GM12878 (cell line): ENCODE measurements at regions not wholly inside any gene's neighbourhood (a gene's known extent, or its start where the extent isn't known, plus 50 kb on each side); places are given as distances from the start of the nearest gene placed in this dataset.

ENCODE experiments used
- ATAC-seq: fragments of 200-7000 bp; cut with Tn5 transposase; 3 replicates; pipeline ENCODE4 v1.9.1; 2020; ENCODE audit warnings: mild to moderate bottlenecking, moderate library complexity
- BruUV-seq: library from RNA; stranded (reverse); fragments of 400-500 nt; replicated peaks from 2 replicates; lab custom pipeline; 2021; lab: Mats Ljungman, UMichigan
- CTCF ChIA-PET: fragments of 300-600 bp; sonication (Branson Sonifier 250); formaldehyde crosslinking; extraction: SDS; loops from one replicate; lab custom pipeline; 2021; ENCODE audit warnings: inconsistent platforms; lab: Yijun Ruan, JAX
- POLR2A ChIA-PET: fragments of 350-600 bp; formaldehyde crosslinking; extraction: SDS; loops from one replicate; lab custom pipeline; 2021; ENCODE audit warnings: inconsistent platforms; lab: Charles Lee
- RAD21 ChIA-PET: fragments of 300-600 bp; sonication (Branson Sonifier 250); formaldehyde crosslinking; loops from one replicate; lab custom pipeline; 2023; ENCODE audit warnings: antibody characterized with exemption; ENCODE audit not compliant: unreplicated experiment; lab: Charles Lee
- SMC1A ChIA-PET: fragments of 300-600 bp; sonication (Branson Sonifier 250); formaldehyde crosslinking; loops from one replicate; lab custom pipeline; 2023; ENCODE audit not compliant: unreplicated experiment, uncharacterized antibody; lab: Charles Lee
- DNase-seq: peaks from one replicate; pipeline ENCODE4 v3.0.0-alpha.2; 2011; ENCODE audit warnings: low read depth, low spot score
- FAIRE-seq: peaks from 3 replicates; lab custom pipeline; 2011; peaks lifted over from hg19 to GRCh38; lab: Jason Lieb, UNC
- H2AFZ ChIP-seq: 2 replicates; pipeline ENCODE4 v1.6.0; 2011; ENCODE audit warnings: low read depth, low read length, control low read depth; ENCODE audit not compliant: control insufficient read depth
- H3K27ac ChIP-seq: 2 replicates; pipeline ENCODE4 v1.5.1; 2011; ENCODE audit warnings: control low read depth; ENCODE audit not compliant: control insufficient read depth, insufficient read depth
- H3K27me3 ChIP-seq, 2 experiments: replicated peaks in 1 of 2; 2 replicates each; pipeline versions ENCODE4 v1.6.0 to v1.6.1; 2011; ENCODE audit warnings: low read length in 1 of 2; ENCODE audit not compliant: control insufficient read depth in 2 of 2, insufficient read depth in 2 of 2
- H3K36me3 ChIP-seq, 2 experiments: 2 replicates each; pipeline ENCODE4 v1.5.1; 2011; ENCODE audit warnings: low read length in 1 of 2; ENCODE audit not compliant: control insufficient read depth in 2 of 2, insufficient read depth in 2 of 2
- H3K4me1 ChIP-seq: 2 replicates; pipeline ENCODE4 v1.6.1; 2011; ENCODE audit warnings: mild to moderate bottlenecking, low read length, moderate library complexity, mixed read lengths; ENCODE audit not compliant: control insufficient read depth, insufficient read depth
- H3K4me2 ChIP-seq: 2 replicates; pipeline ENCODE4 v1.6.0; 2011; ENCODE audit warnings: control low read depth; ENCODE audit not compliant: control insufficient read depth, insufficient read depth
- H3K4me3 ChIP-seq: fragments of 200-600 bp; sonication (generic); 2 replicates; pipeline ENCODE4 v1.5.1; 2016
- H3K79me2 ChIP-seq: 2 replicates; pipeline ENCODE4 v1.6.0; 2011; ENCODE audit warnings: low read length; ENCODE audit not compliant: control insufficient read depth, insufficient read depth
- H3K9ac ChIP-seq: 2 replicates; pipeline ENCODE4 v1.8.0; 2011; ENCODE audit warnings: low read length, control low read depth, mixed read lengths; ENCODE audit not compliant: control insufficient read depth, insufficient read depth
- H3K9me3 ChIP-seq: replicated peaks from 3 replicates; pipeline ENCODE4 v1.5.1; 2011; ENCODE audit warnings: mild to moderate bottlenecking, low read length; ENCODE audit not compliant: control insufficient read depth, insufficient read depth
- H4K20me1 ChIP-seq: 2 replicates; pipeline ENCODE4 v1.6.0; 2011; ENCODE audit not compliant: control insufficient read depth, insufficient read depth
- ATF7 ChIP-seq: fragments of 450-650 bp; IDR thresholded peaks from 2 replicates; pipeline ENCODE4 v1.6.1; 2016; ENCODE audit warnings: low read depth, mild to moderate bottlenecking
- BACH1 ChIP-seq: fragments of 450-650 bp; IDR thresholded peaks from 2 replicates; pipeline ENCODE4 v1.6.1; 2017; ENCODE audit warnings: mild to moderate bottlenecking, borderline replicate concordance
- FOXK2 ChIP-seq: fragments of 450-650 bp; IDR thresholded peaks from 2 replicates; pipeline ENCODE4 v1.6.1; 2017; ENCODE audit warnings: mild to moderate bottlenecking, moderate library complexity
- GATAD2B ChIP-seq: fragments of 450-650 bp; conservative IDR thresholded peaks from 2 replicates; pipeline ENCODE4 v1.6.1; 2017; ENCODE audit warnings: low read depth, mild to moderate bottlenecking, moderate library complexity
- HCFC1 ChIP-seq: fragments of 150-350 bp; IDR thresholded peaks from 2 replicates; pipeline ENCODE4 v1.6.1; 2014; ENCODE audit warnings: low read length
- HDAC2 ChIP-seq: fragments of 200-600 bp; sonication (generic); IDR thresholded peaks from 2 replicates; pipeline ENCODE4 v1.6.1; 2017
- MEF2A ChIP-seq: IDR thresholded peaks from 2 replicates; pipeline ENCODE4 v1.6.1; 2011; ENCODE audit warnings: low read depth, mild to moderate bottlenecking, low read length, moderate library complexity; ENCODE audit not compliant: insufficient read depth
- MYC ChIP-seq: IDR thresholded peaks from 2 replicates; pipeline ENCODE4 v1.6.1; 2011; ENCODE audit warnings: mild to moderate bottlenecking, low read length, moderate library complexity, inconsistent platforms; ENCODE audit not compliant: insufficient read depth, insufficient replicate concordance, insufficient read length, severe bottlenecking
- NR2C2 ChIP-seq: IDR thresholded peaks from 2 replicates; pipeline ENCODE4 v1.6.1; 2011; ENCODE audit warnings: borderline replicate concordance, low read depth; ENCODE audit not compliant: control insufficient read depth, insufficient read length
- POLR2AphosphoS2 ChIP-seq: IDR thresholded peaks from 2 replicates; pipeline ENCODE4 v1.6.1; 2011; ENCODE audit warnings: low read depth, mild to moderate bottlenecking, low read length, improper control_type of control experiment, moderate library complexity
- RAD21 ChIP-seq: IDR thresholded peaks from 2 replicates; pipeline ENCODE4 v1.6.1; 2011; ENCODE audit warnings: mild to moderate bottlenecking, low read depth, low read length, moderate library complexity; ENCODE audit not compliant: insufficient read depth
- SMC3 ChIP-seq: IDR thresholded peaks from 2 replicates; pipeline ENCODE4 v1.6.1; 2011; ENCODE audit warnings: low read length, improper control_type of control experiment, borderline replicate concordance
- YBX1 ChIP-seq: fragments of 450-650 bp; IDR thresholded peaks from 2 replicates; pipeline ENCODE4 v1.6.1; 2016; ENCODE audit warnings: antibody characterized with exemption
- WGBS: methylation state at CpG from one replicate; pipeline ENCODE4 v1.1.6; 2016; ENCODE audit warnings: low lambda C conversion rate; ENCODE audit not compliant: insufficient replicate concordance, insufficient coverage; ENCODE audit errors: missing lambda C conversion rate; 5-methylcytosine and 5-hydroxymethylcytosine counted together
- in situ Hi-C: fragments of 300-500 bp; cut with MboI; formaldehyde crosslinking; loops from 9 replicates; pipeline ENCODE4 v1.14.3; 2018; ENCODE audit warnings: mixed read lengths
- intact Hi-C: fragments of 100-400 bp; cut with micrococcal nuclease; formaldehyde crosslinking; loops from one replicate; pipeline ENCODE4 v1.14.2; 2022; ENCODE audit not compliant: unreplicated experiment
- TF ChIP-seq, protein P1 (sequence below): IDR thresholded peaks from 2 replicates; pipeline ENCODE4 v1.6.1; 2012; ENCODE audit warnings: improper control_type of control experiment, low read depth, low read length; ENCODE audit not compliant: insufficient replicate concordance

DNA sequence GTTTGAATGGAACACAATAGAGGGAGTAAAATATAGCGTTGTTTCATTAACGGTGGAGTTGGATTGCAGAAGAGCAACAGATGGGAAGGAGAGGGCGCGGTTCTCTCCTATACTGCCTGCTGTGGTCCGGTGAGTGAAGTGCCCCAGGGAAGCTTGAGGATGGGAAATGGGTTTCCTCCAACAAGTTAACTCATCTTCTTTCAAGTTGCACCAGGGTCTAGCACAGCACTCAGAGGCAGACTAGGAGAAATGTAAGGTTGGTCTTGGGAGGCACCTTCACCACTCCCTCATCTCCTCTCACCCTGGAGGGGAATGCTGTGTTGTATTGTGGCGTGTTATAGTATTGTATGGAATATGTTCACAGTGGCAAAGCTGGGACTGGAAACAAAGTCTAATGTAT, 96.9 kb upstream of the SLC24A3 start:
- ChIA-PET POLR2A (interaction anchor here (0.6 kb wide), 1 partner anchor 696 kb away, joined by 3 read pairs; no protein-coding TSS in a partner anchor), SMC1A (interaction anchor here (1.9 kb wide), 1 partner anchor 48 kb away, joined by 5 read pairs; no protein-coding TSS in a partner anchor), CTCF (interaction anchor here (1.2 kb wide), 1 partner anchor 483 kb away, joined by 3 read pairs; no protein-coding TSS in a partner anchor), RAD21 (interaction anchor here (1.5 kb wide), 1 partner anchor 45 kb away, joined by 3 read pairs; no protein-coding TSS in a partner anchor)
- H3K36me3 ChIP-seq, result no peaks in the 10 kb centered on the region
- H3K4me1 ChIP-seq, result no peaks in the 10 kb centered on the region
- H3K27me3 ChIP-seq, result no peaks in the 10 kb centered on the region
- H3K9ac ChIP-seq, result no peak overlapping the region
- H3K4me3 ChIP-seq, result no peak overlapping the region
- BruUV-seq, result no TSS peak
- H3K4me2 ChIP-seq, result no peak overlapping the region
- H2AFZ ChIP-seq, result no peak overlapping the region
- DNase-seq (no peak), ATAC-seq (no peak), FAIRE-seq (no peak)
- TF ChIP-seq MEF2A, result no peak
- TF ChIP-seq FOXK2, result no peak
- no peak for TF ChIP-seq HDAC2
- TF ChIP-seq BACH1, result no peak
- TF ChIP-seq, protein P1, sequence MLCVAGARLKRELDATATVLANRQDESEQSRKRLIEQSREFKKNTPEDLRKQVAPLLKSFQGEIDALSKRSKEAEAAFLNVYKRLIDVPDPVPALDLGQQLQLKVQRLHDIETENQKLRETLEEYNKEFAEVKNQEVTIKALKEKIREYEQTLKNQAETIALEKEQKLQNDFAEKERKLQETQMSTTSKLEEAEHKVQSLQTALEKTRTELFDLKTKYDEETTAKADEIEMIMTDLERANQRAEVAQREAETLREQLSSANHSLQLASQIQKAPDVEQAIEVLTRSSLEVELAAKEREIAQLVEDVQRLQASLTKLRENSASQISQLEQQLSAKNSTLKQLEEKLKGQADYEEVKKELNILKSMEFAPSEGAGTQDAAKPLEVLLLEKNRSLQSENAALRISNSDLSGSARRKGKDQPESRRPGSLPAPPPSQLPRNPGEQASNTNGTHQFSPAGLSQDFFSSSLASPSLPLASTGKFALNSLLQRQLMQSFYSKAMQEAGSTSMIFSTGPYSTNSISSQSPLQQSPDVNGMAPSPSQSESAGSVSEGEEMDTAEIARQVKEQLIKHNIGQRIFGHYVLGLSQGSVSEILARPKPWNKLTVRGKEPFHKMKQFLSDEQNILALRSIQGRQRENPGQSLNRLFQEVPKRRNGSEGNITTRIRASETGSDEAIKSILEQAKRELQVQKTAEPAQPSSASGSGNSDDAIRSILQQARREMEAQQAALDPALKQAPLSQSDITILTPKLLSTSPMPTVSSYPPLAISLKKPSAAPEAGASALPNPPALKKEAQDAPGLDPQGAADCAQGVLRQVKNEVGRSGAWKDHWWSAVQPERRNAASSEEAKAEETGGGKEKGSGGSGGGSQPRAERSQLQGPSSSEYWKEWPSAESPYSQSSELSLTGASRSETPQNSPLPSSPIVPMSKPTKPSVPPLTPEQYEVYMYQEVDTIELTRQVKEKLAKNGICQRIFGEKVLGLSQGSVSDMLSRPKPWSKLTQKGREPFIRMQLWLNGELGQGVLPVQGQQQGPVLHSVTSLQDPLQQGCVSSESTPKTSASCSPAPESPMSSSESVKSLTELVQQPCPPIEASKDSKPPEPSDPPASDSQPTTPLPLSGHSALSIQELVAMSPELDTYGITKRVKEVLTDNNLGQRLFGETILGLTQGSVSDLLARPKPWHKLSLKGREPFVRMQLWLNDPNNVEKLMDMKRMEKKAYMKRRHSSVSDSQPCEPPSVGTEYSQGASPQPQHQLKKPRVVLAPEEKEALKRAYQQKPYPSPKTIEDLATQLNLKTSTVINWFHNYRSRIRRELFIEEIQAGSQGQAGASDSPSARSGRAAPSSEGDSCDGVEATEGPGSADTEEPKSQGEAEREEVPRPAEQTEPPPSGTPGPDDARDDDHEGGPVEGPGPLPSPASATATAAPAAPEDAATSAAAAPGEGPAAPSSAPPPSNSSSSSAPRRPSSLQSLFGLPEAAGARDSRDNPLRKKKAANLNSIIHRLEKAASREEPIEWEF, result no peak
- no peak for TF ChIP-seq MYC
- no peak for TF ChIP-seq ATF7
- no peak for TF ChIP-seq YBX1
- no peak for TF ChIP-seq NR2C2
- no peak for TF ChIP-seq POLR2AphosphoS2
- no peak for TF ChIP-seq HCFC1
- no peak for TF ChIP-seq SMC3
- TF ChIP-seq RAD21, result no peak
- no peak for TF ChIP-seq GATAD2B
- H4K20me1 ChIP-seq, result no peaks in the 10 kb centered on the region
- WGBS, result 81% methylated on average over 6 of the region's 6 CpGs
- intact Hi-C loops, result no loop called here
- no peaks in the 10 kb centered on the region for H3K79me2 ChIP-seq
- in situ Hi-C loops, result no loop called here
- H3K27ac ChIP-seq, result no peak overlapping the region
- H3K9me3 ChIP-seq, result no peaks in the 10 kb centered on the region; the same call in 2 of the 3 replicates
